ENCODE measurements at regions not wholly inside any gene's neighbourhood (a gene's known extent, or its start where the extent isn't known, plus 50 kb on each side); places are given as distances from the start of the nearest gene placed in this dataset.

DNA sequence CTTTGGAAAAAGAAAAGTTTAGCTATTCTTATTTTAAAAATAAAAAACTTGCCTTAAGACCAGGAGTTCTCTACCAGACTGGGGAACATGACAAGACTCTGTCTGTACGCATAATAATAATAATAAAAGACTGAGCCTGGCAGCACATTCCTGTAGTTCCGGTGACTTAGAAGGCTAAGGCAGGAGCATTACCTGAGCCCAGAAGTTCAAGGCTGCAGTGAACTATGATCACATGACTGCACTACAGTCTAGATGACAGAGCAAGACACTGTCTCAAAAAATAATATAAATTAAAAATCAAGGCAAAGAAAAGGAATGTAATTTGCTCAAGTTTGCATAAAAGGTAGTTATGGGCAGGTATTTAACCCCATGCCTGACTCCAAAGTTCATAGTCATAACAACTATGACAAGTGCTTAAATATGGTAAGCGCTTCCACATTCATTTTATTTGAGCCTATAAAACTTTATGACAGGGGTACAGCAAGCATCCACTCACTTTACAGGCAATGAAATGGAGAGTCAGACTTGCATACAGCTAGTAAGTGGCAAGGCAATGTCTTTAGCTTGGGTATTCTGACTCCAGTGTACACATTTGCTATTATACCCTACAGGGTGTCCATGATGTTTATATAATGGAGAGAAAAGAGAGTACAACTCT, 1567.8 kb upstream of the PIK3C3 start:
- DNase-seq (ENCODE audit: low read depth in 2 of 2): no peak

DNA sequence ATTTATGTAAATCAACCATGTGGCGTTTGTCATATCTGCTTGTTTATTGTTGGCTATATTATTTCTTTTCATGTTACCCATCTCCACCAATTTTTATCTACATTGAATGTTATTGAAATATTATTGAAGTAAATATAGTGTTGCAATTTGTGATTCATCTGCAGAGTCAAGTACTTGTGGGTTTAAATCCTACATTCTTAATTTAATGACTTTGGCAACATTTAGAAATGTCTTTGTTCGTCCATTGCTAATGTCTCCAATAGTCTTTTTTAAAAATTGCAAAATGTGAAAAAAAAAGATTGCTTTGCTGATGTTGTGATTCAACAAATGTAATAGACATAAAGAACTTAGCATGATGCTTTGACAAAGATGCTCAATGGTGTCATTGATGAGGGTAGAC, 1572.8 kb upstream of the PIK3C3 start:
- no peak for DNase-seq (ENCODE audit: low read depth in 2 of 2)

GRCh38 chr18:40380686-40381439, 1574.2 kb upstream of the PIK3C3 start:
- no peak for DNase-seq (ENCODE audit: low read depth in 2 of 2)

DNA sequence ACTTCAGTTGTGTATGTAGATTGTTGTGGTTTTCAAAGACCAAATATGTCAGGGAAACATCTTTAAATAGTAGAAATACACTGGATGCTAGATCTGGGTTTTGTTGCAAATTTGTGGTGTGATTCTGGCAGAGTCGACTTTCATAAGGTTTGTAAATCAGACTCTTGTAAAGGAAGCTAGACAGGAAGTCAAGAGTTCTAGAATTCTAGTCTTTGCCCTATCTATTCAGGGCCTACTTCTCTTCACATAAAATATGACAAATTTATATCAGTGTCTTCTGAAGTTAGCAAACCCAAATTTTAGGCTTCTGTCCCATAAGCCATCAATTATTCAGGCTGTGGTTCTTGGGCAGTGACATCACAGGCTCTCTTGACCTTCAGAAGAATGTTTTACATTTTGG, 1579.2 kb upstream of the PIK3C3 start:
- DNase-seq (ENCODE audit: low read depth in 2 of 2): no peak

GRCh38 chr18:40371673-40372072, 1583.4 kb upstream of the PIK3C3 start:
- peak in 1 of 2 donors; percentile 21 for DNase-seq (ENCODE audit: low read depth in 2 of 2)

DNA sequence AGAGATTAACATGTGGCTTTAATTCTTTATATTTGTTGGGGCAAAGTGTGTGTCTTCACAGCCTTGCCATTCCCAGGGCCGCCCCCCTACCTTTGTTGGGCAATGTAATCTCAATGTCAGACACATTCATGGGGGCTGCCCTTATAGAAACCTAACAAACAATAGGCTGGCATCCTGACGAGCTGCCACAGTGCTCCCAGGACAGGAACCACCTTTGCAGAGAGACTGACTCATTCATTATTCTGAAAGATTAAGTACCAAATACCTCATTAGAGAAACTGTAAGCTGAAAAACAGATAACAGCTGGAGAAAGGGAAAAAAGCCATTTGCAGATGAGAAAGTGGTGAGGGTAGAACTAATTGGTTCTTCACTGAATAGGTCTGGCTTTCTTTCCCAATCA, 1587.5 kb upstream of the PIK3C3 start:
- peak; percentile 1 to 64 for DNase-seq (ENCODE audit: low read depth in 2 of 2)

GRCh38 chr18:40366521-40366920, 1588.5 kb upstream of the PIK3C3 start:
- DNase-seq (ENCODE audit: low read depth in 2 of 2): peak in 1 of 2 donors; percentile 56

DNA sequence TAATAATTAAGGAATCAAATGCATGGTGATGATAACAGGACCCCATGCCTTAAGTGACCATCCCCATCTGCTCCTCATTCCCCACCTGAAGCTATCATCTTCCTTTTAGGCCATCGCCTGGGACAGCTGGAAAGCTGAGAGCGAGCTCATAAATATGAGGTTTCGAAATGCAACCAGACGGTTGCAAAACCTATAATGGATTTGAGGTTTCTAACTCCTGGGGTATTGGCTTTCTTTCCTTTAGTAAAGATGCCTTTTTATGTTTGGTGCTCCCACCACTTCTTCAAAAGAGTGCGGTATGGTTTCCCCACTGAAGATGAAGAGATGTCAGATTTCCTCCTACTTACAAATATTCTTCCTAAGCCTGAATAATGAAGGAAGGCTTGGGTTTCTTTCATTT, 1589.5 kb upstream of the PIK3C3 start:
- no peak for DNase-seq (ENCODE audit: low read depth in 2 of 2)

GRCh38 chr18:40360558-40360957, 1594.5 kb upstream of the PIK3C3 start:
- no peak for DNase-seq (ENCODE audit: low read depth in 2 of 2)

DNA sequence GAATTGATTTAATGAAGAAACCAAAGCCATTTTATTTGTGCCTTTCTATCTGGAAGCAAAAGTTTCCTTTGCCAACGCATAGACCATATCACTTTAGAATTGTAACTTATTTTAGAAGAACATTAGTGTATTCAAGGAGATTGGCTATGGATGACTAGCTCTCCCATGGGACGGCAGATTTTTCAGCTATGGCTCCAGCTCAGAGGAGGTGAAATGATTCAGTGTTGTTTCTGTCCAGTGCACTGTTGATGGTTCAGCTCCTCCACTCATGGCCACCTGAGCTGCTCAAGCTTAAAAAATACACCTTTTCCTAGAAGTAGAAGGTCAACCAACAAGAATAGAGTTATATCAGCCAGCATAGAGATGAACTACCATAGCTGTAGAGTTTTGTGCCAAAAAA, 1597.5 kb upstream of the PIK3C3 start:
- no peak for DNase-seq (ENCODE audit: low read depth in 2 of 2)

GRCh38 chr18:40356168-40356567, 1598.9 kb upstream of the PIK3C3 start:
- DNase-seq (ENCODE audit: low read depth in 2 of 2): no peak

DNA sequence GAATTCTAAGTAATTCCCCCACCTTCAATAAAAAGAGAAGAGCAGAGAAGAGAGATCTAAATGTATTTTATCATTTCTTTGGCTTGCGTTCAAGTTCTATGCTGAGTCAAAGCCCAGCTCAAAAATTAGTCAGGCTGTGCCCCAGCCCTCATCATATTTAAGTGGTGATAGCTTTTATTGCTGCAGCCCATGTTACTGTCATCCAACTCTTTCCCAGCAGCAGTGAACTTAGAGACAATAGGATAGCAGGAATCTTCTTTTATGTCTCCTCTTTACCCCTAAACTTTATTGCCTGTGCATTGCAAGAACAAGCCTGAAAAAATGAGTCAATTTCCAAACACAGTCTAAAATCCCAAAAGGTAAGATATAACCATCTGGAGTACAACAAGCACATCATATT, 1599.3 kb upstream of the PIK3C3 start:
- DNase-seq (ENCODE audit: low read depth in 2 of 2): no peak

- DNase-seq (ENCODE audit: low read depth in 2 of 2): no peak
Measured at GRCh38 chr18:40348196-40348595, 1606.8 kb upstream of the PIK3C3 start.

- DNase-seq (ENCODE audit: low read depth in 2 of 2): no peak
Measured at GRCh38 chr18:40347261-40347660, 1607.8 kb upstream of the PIK3C3 start.

DNA sequence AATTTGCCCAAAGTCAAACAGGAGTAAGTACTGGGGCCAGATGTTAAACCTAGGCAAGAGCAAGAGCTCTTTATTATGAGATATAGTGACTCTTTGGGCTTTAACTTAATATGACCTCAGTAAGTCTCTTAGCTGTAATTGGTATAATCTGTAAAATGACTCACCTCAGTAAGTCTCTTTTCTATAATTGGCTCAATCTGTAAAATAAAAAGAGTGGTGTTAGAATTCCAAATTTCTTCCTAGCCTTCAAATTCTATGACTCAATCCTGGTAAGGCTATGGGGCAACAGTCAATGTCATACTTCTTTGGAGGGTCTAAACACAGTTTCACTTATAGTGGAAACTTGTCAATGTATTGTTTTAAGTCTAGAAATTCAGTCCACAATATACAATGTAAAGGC, 1608.9 kb upstream of the PIK3C3 start:
- DNase-seq (ENCODE audit: low read depth in 2 of 2): no peak

DNA sequence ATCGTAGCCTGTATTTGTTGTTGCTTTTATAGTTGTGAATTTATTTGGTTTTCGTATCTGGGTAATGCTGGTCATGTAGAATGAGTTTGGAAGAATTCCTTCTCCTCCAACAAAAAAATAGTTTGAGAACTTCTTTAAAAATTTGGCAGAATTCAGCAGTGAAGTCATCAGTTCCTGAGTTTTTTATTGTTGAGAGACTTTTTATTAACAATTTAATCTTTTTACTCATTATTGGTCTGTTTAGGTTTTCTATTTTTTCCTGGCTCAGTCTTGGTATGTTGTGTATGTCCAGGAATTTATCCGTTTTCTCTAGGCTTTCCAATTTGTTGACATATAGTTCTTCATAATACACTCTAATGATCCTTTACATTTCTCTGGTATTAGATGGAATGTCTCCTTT, 1613.3 kb upstream of the PIK3C3 start:
- DNase-seq (ENCODE audit: low read depth in 2 of 2): no peak

DNA sequence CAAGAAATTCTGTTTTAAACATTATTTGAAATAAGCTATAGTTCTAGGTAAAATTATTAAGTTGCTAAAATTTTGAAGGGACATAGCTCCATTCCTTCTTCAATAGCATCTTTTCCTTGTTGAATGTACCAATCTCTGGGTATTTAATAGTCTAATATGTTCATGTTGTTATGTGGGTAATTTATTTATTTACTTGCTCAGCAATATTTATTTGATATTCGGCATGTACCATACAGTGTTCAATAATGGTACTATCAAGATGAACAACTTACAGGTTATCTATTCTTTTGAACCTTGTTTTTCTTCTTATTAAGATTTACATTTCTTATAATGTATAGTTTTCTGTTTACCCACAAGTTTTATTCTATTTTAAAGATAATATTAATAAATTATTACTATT, 1616.8 kb upstream of the PIK3C3 start:
- no peak for DNase-seq (ENCODE audit: low read depth in 2 of 2)

- DNase-seq (ENCODE audit: low read depth in 2 of 2): no peak
Measured at GRCh38 chr18:40326985-40327384, 1628.0 kb upstream of the PIK3C3 start.

GRCh38 chr18:40325988-40326387, 1629.0 kb upstream of the PIK3C3 start:
- no peak for DNase-seq (ENCODE audit: low read depth in 2 of 2)

DNA sequence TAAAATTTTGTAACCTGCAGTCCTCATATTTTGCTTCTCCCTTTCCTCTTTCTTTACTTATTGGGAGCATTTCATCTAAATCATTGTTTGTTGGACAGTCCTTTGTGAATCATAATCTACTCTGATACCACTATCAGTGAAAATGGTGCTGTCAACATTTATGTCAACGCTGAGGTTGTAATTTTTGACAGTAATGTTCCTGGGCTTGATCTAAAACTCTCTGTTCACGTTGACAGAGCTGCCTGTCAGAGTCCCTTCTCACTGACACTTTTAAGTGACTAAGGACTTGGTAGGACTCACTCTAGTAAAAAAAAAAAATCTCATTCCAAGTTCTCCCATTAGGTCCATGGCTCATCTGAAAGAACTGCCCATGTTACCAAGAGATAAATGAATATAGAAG, 1640.8 kb upstream of the PIK3C3 start:
- DNase-seq (ENCODE audit: low read depth in 2 of 2): no peak

DNA sequence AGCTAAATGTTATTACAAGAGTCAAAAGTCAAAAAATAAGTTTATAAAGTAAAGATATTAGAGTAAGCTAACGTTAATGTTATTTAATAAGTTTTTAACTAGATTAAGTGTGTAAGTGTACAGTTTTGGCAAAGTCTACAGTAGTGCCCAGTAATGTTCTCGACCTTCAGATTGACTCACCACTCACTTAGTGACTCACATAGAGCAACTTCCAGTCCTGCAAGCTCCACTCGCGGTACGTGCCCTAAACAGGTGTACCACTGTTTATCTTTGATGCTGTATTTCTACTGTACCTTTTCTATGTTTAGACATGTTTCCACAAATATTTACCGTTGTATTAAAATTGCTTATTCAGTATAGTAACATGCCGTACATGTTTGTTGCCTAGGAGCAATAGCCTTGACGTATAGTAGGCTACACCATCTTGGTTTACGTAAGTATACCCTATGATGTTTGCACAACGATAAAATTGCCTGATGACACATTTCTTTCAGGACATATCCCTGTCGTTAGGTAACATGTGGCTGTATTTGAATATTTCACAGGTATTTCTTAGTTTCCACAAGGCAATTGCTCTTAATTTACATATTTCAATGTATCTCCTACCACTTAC, 1641.9 kb upstream of the PIK3C3 start:
- DNase-seq (ENCODE audit: low read depth in 2 of 2): no peak

DNA sequence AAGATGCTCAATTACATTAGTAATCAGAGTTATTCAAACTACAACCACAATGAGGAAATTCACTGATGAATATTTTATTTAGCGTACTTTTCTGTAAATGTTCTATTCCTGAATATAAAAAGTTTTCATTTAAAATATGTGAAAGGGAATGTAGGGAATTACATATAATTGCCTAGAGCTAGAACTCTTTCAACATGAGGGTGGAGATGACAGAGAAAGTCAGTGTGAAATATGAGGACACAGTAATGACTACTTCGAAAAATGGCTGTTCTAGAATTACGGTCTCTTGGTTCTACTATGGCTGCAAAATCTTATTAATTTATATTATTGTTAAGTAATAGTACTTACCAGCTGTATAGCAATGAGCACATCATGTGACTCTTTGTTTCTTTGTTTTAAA, 1647.4 kb upstream of the PIK3C3 start:
- no peak for DNase-seq (ENCODE audit: low read depth in 2 of 2)
